Caki2 (cell line): ENCODE measurements at regions not wholly inside any gene's neighbourhood (a gene's known extent, or its start where the extent isn't known, plus 50 kb on each side); places are given as distances from the start of the nearest gene placed in this dataset.

Experiments
- DNase-seq: peaks from one replicate; pipeline ENCODE4 v3.0.0-alpha.2; 2015; ENCODE audit warnings: low read depth
- in situ Hi-C: cut with HindIII; loops from 2 replicates; pipeline ENCODE4 v1.10.0; 2016; ENCODE audit warnings: low sequenced_read_pairs, low pct_unique_long_range_greater_than_20kb, mixed read lengths

GRCh38 chr13:107076801-107077200 lies 508.9 kb upstream of the ARGLU1 start:
- DNase-seq = no peak
- in situ Hi-C loops = no loop called here

- in situ Hi-C loops = no loop called here
- DNase-seq = no peak
These were observed 507.6 kb upstream of the ARGLU1 start for GRCh38 chr13:107075576-107075975.

GRCh38 chr13:107070792-107071191 lies 502.9 kb upstream of the ARGLU1 start:
- DNase-seq = no peak
- in situ Hi-C loops = no loop called here

GRCh38 chr13:107069108-107069776 lies 501.3 kb upstream of the ARGLU1 start:
- in situ Hi-C loops = no loop called here
- no peak for DNase-seq

GRCh38 chr13:107067381-107067780 lies 499.4 kb upstream of the ARGLU1 start:
- in situ Hi-C loops = no loop called here
- DNase-seq = no peak

GRCh38 chr13:107066355-107066754 lies 498.4 kb upstream of the ARGLU1 start:
- no peak for DNase-seq
- in situ Hi-C loops = no loop called here

GRCh38 chr13:107065036-107065435 lies 497.1 kb upstream of the ARGLU1 start:
- no peak for DNase-seq
- in situ Hi-C loops = no loop called here

- in situ Hi-C loops = no loop called here
- DNase-seq = no peak
These were observed 489.2 kb upstream of the ARGLU1 start for GRCh38 chr13:107057028-107057631.

GRCh38 chr13:107043021-107043956 lies 475.4 kb upstream of the ARGLU1 start:
- DNase-seq = no peak
- in situ Hi-C loops = no loop called here

GRCh38 chr13:107035778-107036177 lies 467.8 kb upstream of the ARGLU1 start:
- in situ Hi-C loops = no loop called here
- DNase-seq = no peak

GRCh38 chr13:107035186-107035585 lies 467.2 kb upstream of the ARGLU1 start:
- DNase-seq = no peak
- in situ Hi-C loops = no loop called here

- no peak for DNase-seq
- in situ Hi-C loops = no loop called here
These were observed 466.4 kb upstream of the ARGLU1 start for GRCh38 chr13:107034236-107034872.

GRCh38 chr13:107031716-107032115 lies 463.8 kb upstream of the ARGLU1 start:
- in situ Hi-C loops = no loop called here
- DNase-seq = no peak

- in situ Hi-C loops = no loop called here
- no peak for DNase-seq
These were observed 460.8 kb upstream of the ARGLU1 start for GRCh38 chr13:107028751-107029150.

GRCh38 chr13:107025991-107026390 lies 458.1 kb upstream of the ARGLU1 start:
- no peak for DNase-seq
- in situ Hi-C loops = no loop called here

GRCh38 chr13:107023335-107023734 lies 455.4 kb upstream of the ARGLU1 start:
- in situ Hi-C loops = no loop called here
- DNase-seq = no peak

- in situ Hi-C loops = no loop called here
- DNase-seq = no peak
These were observed 452.5 kb upstream of the ARGLU1 start for GRCh38 chr13:107020393-107020792.

GRCh38 chr13:107018285-107018684 lies 450.3 kb upstream of the ARGLU1 start:
- in situ Hi-C loops = no loop called here
- DNase-seq = no peak

- in situ Hi-C loops = no loop called here
- DNase-seq = no peak
These were observed 438.7 kb upstream of the ARGLU1 start for GRCh38 chr13:107006661-107007060.
